Heart left ventricle (tissue), 16 donors: ENCODE measurements at regions not wholly inside any gene's neighbourhood (a gene's known extent, or its start where the extent isn't known, plus 50 kb on each side); places are given as distances from the start of the nearest gene placed in this dataset.
"Not testable (repeated sequence)": the region's sequence is repeated elsewhere in the genome, so short reads cannot be mapped to it uniquely, and the experiment has no call there.

Experiments
- ATAC-seq, 4 donors: fragments of 200-7000 bp; cut with Tn5 transposase; one replicate each; pipeline ENCODE4 v1.9.1; 2020 to 2022; ENCODE audit warnings: moderate library complexity in 4 of 4, mild to moderate bottlenecking in 3 of 4, moderate number of reproducible peaks in 1 of 4
- DNase-seq, 5 donors: peaks; one replicate each; pipeline ENCODE4 v3.0.0-alpha.2; 2020
- H3K27ac ChIP-seq, 12 donors: fragments of 200-600 bp; sonication (generic) in 4 of 12; one replicate each; pipeline versions ENCODE4 v1.5.0 to v1.8.0; 2016 to 2022; ENCODE audit warnings: mild to moderate bottlenecking in 2 of 12
- H3K27me3 ChIP-seq, 9 donors: fragments of 200-600 bp; sonication (generic) in 2 of 9; one replicate each; pipeline versions ENCODE4 v1.5.1 to v1.8.0; 2016 to 2022; ENCODE audit warnings: mild to moderate bottlenecking in 3 of 9
- H3K36me3 ChIP-seq, 9 donors: fragments of 200-600 bp; sonication (generic) in 2 of 9; one replicate each; pipeline versions ENCODE4 v1.5.0 to v1.8.0; 2018 to 2022; ENCODE audit warnings: mild to moderate bottlenecking in 2 of 9
- H3K4me1 ChIP-seq, 12 donors: fragments of 200-600 bp; sonication (generic) in 4 of 12; one replicate each; pipeline versions ENCODE4 v1.5.0 to v1.8.0; 2016 to 2022; ENCODE audit warnings: mild to moderate bottlenecking in 3 of 12
- H3K4me3 ChIP-seq, 12 donors: fragments of 200-600 bp; sonication (generic) in 4 of 12; one replicate each; pipeline versions ENCODE4 v1.5.0 to v1.8.0; 2017 to 2022; ENCODE audit warnings: mild to moderate bottlenecking in 9 of 12, moderate library complexity in 4 of 12
- H3K9me3 ChIP-seq, 12 donors: fragments of 200-600 bp; sonication (generic) in 4 of 12; one replicate each; pipeline versions ENCODE4 v1.5.0 to v1.8.0; 2016 to 2022; ENCODE audit warnings: mild to moderate bottlenecking in 1 of 12
- POLR2A ChIP-seq, 2 donors: fragments of 450-650 bp; IDR thresholded peaks; one replicate each; pipeline ENCODE4 v1.6.1; 2017; ENCODE audit warnings: antibody characterized with exemption in 2 of 2, mild to moderate bottlenecking in 2 of 2, moderate library complexity in 2 of 2
- WGBS, 4 donors: extraction: QIAGEN DNeasy Blood & Tissue Kit in 2 of 4; methylation state at CpG; one replicate each; pipeline versions ENCODE4 v1.1.5 to v1.1.7; 2013 to 2018; 5-methylcytosine and 5-hydroxymethylcytosine counted together
- intact Hi-C, 10 donors: fragments of 100-400 bp; cut with DNase I; formaldehyde crosslinking; loops; one replicate each; pipeline versions ENCODE4 v1.11.1 to v1.14.2; 2022
- TF ChIP-seq, protein P1 (sequence below), 12 donors: fragments of 200-600 bp; sonication (generic) in 4 of 12; IDR thresholded peaks; one replicate each; pipeline versions ENCODE4 v1.5.0 to v1.8.0; 2018 to 2022; ENCODE audit warnings: antibody characterized with exemption in 12 of 12, mild to moderate bottlenecking in 5 of 12
- donor health status: ischemic (EF 13 %, LVEDD 7.1; RV severe dilation, severe dysfunction).
- donor health status: healthy with polysubstance abuse.
- donor health status: DM: no; HTN: yes; CAD: no.
- donor health status: DM: no; HTN: no; CAD: no.
- donor health status: ischemic (EF 25% LVEDD 6.9; RV normal size, moderate dysfunction).
- donor health status: ischemic (EF 25% LVEDD 5.7; RV mildly dilated, moderate dysfunction).
- donor health status: healthy.
- donor health status: DM: yes; HTN: yes; CAD: no.
- donor health status: ischemic (EF 35%, LVEDD 5.7; RV mildly dilated, moderate dysfunction).
- donor health status: nonischemic (EF 11% LVEDD 7.7; RV severe dilation, severe dysfunction).
- donor health status: DM: yes; HTN: yes; CAD: no.
- donor health status: PGD.
- donor health status: ischemic (EF 29% LVEDD 5.4; RV normal size, mild dysfunction).
- donor health status: nonischemic (EF 23%, LVEDD 6.1; RV moderate dilation, normal function).

- ATAC-seq (no peak), DNase-seq (no peak)
- H3K27ac ChIP-seq: no peak overlapping the region
- H3K4me3 ChIP-seq: no peak overlapping the region
- no peaks in the 10 kb centered on the region for H3K36me3 ChIP-seq
- TF ChIP-seq POLR2A (IDR thresholded peaks at IDR 0.05): no peak
- TF ChIP-seq, protein P1, sequence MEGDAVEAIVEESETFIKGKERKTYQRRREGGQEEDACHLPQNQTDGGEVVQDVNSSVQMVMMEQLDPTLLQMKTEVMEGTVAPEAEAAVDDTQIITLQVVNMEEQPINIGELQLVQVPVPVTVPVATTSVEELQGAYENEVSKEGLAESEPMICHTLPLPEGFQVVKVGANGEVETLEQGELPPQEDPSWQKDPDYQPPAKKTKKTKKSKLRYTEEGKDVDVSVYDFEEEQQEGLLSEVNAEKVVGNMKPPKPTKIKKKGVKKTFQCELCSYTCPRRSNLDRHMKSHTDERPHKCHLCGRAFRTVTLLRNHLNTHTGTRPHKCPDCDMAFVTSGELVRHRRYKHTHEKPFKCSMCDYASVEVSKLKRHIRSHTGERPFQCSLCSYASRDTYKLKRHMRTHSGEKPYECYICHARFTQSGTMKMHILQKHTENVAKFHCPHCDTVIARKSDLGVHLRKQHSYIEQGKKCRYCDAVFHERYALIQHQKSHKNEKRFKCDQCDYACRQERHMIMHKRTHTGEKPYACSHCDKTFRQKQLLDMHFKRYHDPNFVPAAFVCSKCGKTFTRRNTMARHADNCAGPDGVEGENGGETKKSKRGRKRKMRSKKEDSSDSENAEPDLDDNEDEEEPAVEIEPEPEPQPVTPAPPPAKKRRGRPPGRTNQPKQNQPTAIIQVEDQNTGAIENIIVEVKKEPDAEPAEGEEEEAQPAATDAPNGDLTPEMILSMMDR (IDR thresholded peaks at IDR 0.05): no peak
- H3K4me1 ChIP-seq: no peaks in the 10 kb centered on the region
- H3K9me3 ChIP-seq: peaks cover 0 to 42% (median 20%) of the 10 kb centered on the region in 12 donors
- H3K27me3 ChIP-seq: no peaks in the 10 kb centered on the region
- 79 to 86% (median 84%) methylated on average over 3 of the region's 3 CpGs for WGBS, 4 donors
- intact Hi-C loops: no loop called here
Observed at GRCh38 chr15:44879066-44879465, 77.4 kb upstream of the TERB2 start.

DNA sequence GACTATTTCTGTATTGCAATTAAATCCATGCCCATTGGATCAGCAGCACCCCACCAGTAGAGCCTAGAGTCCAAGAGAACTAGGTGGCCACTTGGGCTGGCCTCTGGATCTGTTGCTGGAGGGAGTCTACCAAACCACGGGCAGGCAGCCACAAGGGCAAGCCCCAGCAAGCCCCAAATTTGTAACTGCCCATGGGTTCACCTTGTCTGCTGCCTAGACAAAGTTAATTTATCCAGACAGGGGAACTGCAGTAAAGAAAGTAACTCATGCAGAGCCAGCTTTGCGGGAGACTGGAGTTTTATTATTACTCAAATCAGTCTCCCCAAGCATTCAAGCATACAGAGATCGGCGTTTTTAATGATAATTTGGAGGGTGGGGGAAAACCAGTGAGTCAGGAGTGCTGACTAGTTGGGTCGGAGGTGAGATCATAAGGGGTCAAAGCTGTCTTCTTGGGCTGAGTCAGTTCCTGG is 74.0 kb upstream of the TERB2 start:
- intact Hi-C loops: no loop called here
- Histone ChIP-seq H3K27ac (no peak overlapping the region), H3K27me3 (no peaks in the 10 kb centered on the region), H3K36me3 (no peaks in the 10 kb centered on the region), H3K4me3 (no peak overlapping the region), H3K9me3 (peaks cover 0 to 10% (median 0%) of the 10 kb centered on the region in 12 donors), H3K4me1 (no peaks in the 10 kb centered on the region)
- TF ChIP-seq, protein P1 (IDR thresholded peaks at IDR 0.05): no peak
- TF ChIP-seq POLR2A (IDR thresholded peaks at IDR 0.05): no peak
- DNase-seq (no peak), ATAC-seq (no peak)
- 77 to 83% (median 78%) methylated on average over 5 of the region's 5 CpGs for WGBS, 4 donors

GRCh38 chr15:44883199-44883877 is 73.1 kb upstream of the TERB2 start:
- Histone ChIP-seq H3K36me3 (no peaks in the 10 kb centered on the region), H3K9me3 (peaks cover 0 to 2% (median 0%) of the 10 kb centered on the region in 12 donors), H3K4me3 (no peak overlapping the region), H3K27me3 (no peaks in the 10 kb centered on the region), H3K27ac (no peak overlapping the region), H3K4me1 (no peaks in the 10 kb centered on the region)
- WGBS, 4 donors: 91 to 96% (median 93%) methylated on average over 5 of the region's 5 CpGs
- intact Hi-C loops: no loop called here
- DNase-seq (no peak), ATAC-seq (no peak)
- TF ChIP-seq, protein P1 (IDR thresholded peaks at IDR 0.05): no peak
- no peak for TF ChIP-seq POLR2A (IDR thresholded peaks at IDR 0.05)

DNA sequence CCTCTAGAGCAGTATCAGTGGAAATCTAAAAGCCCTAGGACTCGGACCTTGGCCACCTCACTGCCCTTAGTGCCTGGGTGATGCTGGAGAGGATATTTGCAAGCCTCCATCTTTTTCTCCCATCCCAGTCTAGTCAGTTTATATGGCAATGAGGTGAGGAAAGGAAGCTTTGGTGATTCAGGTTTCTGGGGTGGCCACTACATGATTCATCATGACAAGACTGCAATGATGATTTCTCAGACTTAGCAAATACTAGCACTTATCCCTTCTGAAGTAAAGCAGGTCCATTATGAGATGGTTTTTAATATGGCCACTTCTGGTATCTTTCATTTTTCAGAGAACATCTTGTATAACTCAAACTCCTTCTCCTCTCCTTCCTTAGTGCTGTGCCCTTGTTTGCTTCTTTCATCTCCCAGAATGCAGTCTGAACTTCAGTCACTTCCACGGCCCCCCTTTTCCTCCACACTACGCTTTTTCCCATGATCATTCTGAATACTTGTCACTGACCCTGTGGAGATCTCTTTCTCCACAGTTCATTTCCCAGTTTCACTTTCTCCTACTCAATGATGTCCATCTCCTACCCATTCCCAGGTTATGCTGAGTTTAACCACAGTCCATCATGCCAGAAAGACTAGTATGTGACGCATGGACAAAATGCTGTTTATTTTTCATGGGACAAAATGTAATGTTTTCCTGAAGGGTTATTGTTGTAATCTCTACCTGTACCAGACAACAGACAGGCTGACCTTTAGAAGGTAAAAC is 57.4 kb upstream of the TERB2 start:
- H3K4me1 ChIP-seq, DNase-seq, H3K27me3 ChIP-seq, intact Hi-C loops, ATAC-seq, H3K36me3 ChIP-seq, H3K27ac ChIP-seq, H3K9me3 ChIP-seq, H3K4me3 ChIP-seq: not testable (repeated sequence)
- WGBS, 4 donors: 88 to 100% (median 93%) methylated on average over 1 to 3 of the region's 4 CpGs

GRCh38 chr15:44899775-44900174 is 56.7 kb upstream of the TERB2 start:
- H3K4me1 ChIP-seq, H3K4me3 ChIP-seq, ATAC-seq, intact Hi-C loops, H3K27me3 ChIP-seq, DNase-seq, H3K36me3 ChIP-seq, H3K27ac ChIP-seq, H3K9me3 ChIP-seq: not testable (repeated sequence)
- 75 to 82% (median 82%) methylated on average over 2 of the region's 2 CpGs; no CpG with 5 or more reads in 1 of the 4 donors for WGBS, 4 donors

GRCh38 chr15:44900796-44901195 is 55.7 kb upstream of the TERB2 start:
- H3K36me3 ChIP-seq, intact Hi-C loops, ATAC-seq, DNase-seq, H3K27ac ChIP-seq, H3K9me3 ChIP-seq, H3K27me3 ChIP-seq, H3K4me1 ChIP-seq, H3K4me3 ChIP-seq: not testable (repeated sequence)
- 62 to 71% (median 65%) methylated on average over 2 of the region's 2 CpGs for WGBS, 4 donors

DNA sequence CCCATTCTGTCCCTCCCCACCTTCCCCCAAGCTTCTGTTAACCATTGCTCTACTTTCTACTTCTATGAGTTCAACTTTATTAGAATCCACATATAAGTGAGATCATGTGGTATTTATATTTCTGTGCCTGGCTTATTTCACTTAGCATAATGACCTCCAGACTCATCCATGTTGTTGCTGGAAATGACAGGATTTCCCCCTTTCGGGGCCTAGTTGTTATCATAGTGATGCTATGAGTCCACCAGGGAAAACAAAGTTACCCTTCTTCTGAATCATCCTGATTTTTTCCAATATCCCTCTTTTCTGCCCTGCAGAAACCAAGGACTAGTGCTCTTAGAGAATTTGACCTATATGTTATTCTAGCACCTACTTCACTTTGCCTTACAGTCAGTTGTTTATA is 53.2 kb upstream of the TERB2 start:
- 43 to 69% (median 55%) methylated on average over 1 of the region's 1 CpG for WGBS, 4 donors

More for the DNA sequence above, 53.2 kb upstream of the TERB2 start:
- H3K9me3 ChIP-seq, H3K27me3 ChIP-seq, H3K27ac ChIP-seq, H3K36me3 ChIP-seq, H3K4me3 ChIP-seq, intact Hi-C loops, ATAC-seq, H3K4me1 ChIP-seq, DNase-seq: not testable (repeated sequence)
